ENCODE measurements at regions not wholly inside any gene's neighbourhood (a gene's known extent, or its start where the extent isn't known, plus 50 kb on each side); places are given as distances from the start of the nearest gene placed in this dataset.

DNA sequence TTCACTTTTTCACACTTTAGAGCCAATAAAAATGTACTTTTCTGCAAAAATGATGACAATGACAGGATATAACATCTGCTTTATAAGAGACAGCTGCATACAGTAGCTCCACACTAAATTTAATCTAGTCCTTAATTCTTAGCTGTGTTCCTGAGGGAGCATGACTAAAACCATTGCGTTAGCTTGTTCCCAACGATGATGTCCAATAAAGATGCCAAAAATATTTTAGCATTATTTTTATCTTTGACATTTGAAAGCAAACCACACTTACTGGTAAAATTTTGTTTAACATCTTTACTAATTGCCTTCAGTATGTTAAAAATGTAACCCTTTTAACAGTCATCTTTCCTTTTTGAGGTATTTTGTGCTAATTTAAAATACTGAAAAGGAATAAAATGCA lies 382.7 kb downstream of the CHSY3 start:
- Mint-ChIP-seq H3K27me3 (ENCODE audit: low read depth) (no peaks in the 10 kb centered on the region), H3K36me3 (ENCODE audit: low read depth) (no peaks in the 10 kb centered on the region), H3K4me3 (no peak overlapping the region), H3K27ac (no peak overlapping the region), H3K9me3 (no peaks in the 10 kb centered on the region), H3K4me1 (ENCODE audit: low read depth) (no peaks in the 10 kb centered on the region)

DNA sequence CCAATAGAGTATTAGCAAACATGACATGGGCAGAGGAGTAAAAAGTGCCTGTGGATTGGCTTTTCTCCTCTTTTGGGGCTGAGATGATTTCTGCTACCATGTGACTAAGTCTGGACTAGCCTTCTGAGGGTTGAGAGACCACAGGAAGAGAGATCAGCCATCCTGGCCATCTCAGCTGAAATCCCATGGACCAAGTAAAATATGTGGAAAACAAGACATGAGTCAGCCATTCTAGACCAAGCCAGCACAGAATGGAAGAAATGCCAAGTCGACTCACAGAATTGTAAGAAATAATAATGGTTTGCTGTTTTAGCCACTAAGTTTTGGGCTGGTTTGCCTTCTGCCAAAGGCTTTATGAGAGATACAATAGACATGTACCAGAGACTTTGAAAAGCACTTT lies 377.8 kb downstream of the CHSY3 start:
- Mint-ChIP-seq H3K4me1 (ENCODE audit: low read depth) (no peaks in the 10 kb centered on the region), H3K9me3 (no peaks in the 10 kb centered on the region)

DNA sequence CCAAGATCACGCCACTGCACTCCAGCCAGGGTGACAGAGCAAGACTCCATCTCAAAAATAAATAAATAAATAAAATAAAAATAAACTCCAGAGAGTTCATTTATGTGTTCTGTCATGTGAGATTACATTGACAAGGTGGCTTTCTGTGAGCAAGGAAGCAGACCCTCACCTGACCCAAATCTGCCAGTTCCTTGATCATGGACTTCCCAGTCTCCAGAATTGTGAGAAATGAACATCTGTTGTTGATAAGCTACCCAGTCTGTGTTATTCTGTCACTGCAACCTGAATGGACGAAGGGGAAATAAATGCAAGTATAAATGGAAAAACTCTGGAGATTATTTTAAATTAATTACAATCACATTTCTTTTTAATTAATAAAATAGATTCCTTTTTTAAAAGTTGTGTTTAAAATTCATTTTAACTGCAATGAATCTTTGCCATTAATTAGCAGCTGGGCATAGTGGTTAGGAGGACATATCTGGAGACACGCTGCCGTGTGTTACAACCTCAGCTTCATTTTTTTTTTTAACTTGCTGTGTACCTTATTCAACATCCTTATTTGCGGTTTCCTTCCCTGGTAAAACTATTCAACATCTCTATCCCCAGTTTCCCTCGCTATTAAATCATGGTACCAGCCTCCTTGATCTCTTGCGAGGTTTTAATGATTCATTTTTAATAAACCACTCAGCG lies 376.4 kb downstream of the CHSY3 start:
- Mint-ChIP-seq H3K4me3 (no peak overlapping the region), H3K4me1 (ENCODE audit: low read depth) (no peaks in the 10 kb centered on the region), H3K27me3 (ENCODE audit: low read depth) (no peaks in the 10 kb centered on the region), H3K36me3 (ENCODE audit: low read depth) (no peaks in the 10 kb centered on the region), H3K27ac (no peak overlapping the region), H3K9me3 (no peaks in the 10 kb centered on the region)

More for the DNA sequence above, 377.8 kb downstream of the CHSY3 start:
- no peaks in the 10 kb centered on the region for H3K36me3 Mint-ChIP-seq (ENCODE audit: low read depth)
- H3K4me3 Mint-ChIP-seq: no peak overlapping the region
- H3K27ac Mint-ChIP-seq: no peak overlapping the region
- no peaks in the 10 kb centered on the region for H3K27me3 Mint-ChIP-seq (ENCODE audit: low read depth)

DNA sequence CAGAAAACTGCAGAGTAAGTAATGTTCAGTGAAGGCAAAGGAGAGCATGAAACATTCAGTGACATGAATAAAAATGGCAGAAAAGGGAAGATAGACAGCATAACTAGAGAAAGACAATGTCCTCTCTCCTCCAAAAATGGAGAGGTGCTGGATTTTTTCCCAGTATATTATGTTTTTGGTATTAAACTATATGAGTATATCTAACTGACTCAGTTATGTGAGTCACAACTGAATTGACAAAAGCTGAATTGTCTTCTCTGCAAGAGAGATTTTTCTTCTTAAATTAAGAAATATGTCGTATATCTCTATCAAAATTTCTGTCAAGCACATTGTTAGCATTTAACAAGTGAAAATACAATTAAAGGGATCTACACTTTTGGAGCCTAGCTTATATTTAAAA lies 375.1 kb downstream of the CHSY3 start:
- Mint-ChIP-seq H3K27me3 (ENCODE audit: low read depth) (no peaks in the 10 kb centered on the region), H3K4me1 (ENCODE audit: low read depth) (no peaks in the 10 kb centered on the region), H3K9me3 (no peaks in the 10 kb centered on the region), H3K27ac (no peak overlapping the region), H3K4me3 (no peak overlapping the region), H3K36me3 (ENCODE audit: low read depth) (no peaks in the 10 kb centered on the region)

DNA sequence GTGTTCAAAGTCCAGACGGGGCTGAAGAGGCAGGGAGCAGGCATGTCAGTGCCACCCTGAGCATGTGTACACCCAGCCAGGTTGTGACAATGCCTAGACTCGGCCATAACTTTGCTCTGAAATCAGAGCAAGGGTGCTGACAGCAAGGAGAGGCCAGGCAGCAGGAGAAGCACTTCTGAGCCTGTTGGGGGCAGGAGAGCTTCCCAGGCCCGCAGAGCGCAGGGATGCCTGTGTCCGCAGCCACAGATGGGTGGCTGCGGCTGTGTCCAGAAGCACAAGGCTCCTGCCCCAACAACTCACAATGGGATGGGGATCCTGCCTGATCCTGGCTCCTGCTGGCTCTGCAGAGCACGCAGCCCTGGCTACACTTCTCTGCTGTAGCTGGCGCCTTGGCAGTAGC lies 373.9 kb downstream of the CHSY3 start:
- Mint-ChIP-seq H3K36me3 (ENCODE audit: low read depth) (no peaks in the 10 kb centered on the region), H3K9me3 (no peaks in the 10 kb centered on the region), H3K4me1 (ENCODE audit: low read depth) (no peaks in the 10 kb centered on the region), H3K27ac (no peak overlapping the region), H3K4me3 (no peak overlapping the region), H3K27me3 (ENCODE audit: low read depth) (no peaks in the 10 kb centered on the region)

DNA sequence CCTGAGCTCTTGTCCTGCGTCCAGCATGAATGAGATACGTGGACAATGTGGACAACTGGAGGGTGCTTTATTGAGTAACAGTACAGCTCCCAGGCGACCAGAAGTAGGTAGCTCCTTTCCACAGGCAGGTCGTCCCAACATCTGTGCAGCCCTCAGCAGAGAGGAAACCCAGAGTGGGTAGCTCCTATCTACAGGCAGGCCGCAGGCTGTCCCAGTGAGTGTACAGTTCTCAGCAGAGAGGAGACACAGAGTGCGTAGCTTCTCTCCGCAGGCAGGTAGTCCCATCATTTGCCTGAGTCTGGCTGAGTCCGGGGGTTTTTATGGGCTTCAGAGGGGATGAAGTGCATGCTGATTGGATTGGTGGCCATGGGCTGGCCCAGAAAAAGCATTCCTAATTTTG lies 373.3 kb downstream of the CHSY3 start:
- Mint-ChIP-seq H3K27me3 (ENCODE audit: low read depth) (no peaks in the 10 kb centered on the region), H3K4me1 (ENCODE audit: low read depth) (no peaks in the 10 kb centered on the region)

DNA sequence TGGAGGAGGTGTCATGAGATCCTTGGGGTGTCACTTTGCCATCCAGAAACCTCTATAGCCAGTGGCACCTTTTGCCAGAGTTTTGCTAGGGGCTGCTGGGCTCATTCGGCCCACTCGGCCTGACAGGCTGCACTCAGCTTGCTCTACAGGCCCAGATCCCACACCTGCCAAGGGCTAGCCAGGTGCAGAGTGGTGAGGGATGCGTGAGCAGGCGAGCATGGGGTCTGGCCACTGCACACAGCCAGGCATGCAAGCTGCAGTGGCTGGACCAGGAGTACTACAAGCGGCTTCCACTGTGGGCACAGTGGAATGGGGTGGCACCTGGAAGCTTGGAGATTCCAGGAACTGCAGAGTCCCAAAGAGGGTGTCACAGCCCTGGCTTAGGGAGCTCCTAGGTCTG lies 372.7 kb downstream of the CHSY3 start:
- H3K27me3 Mint-ChIP-seq (ENCODE audit: low read depth): no peaks in the 10 kb centered on the region
- H3K4me3 Mint-ChIP-seq: no peak overlapping the region
- no peak overlapping the region for H3K27ac Mint-ChIP-seq
- no peaks in the 10 kb centered on the region for H3K4me1 Mint-ChIP-seq (ENCODE audit: low read depth)
- no peaks in the 10 kb centered on the region for H3K9me3 Mint-ChIP-seq
- H3K36me3 Mint-ChIP-seq (ENCODE audit: low read depth): no peaks in the 10 kb centered on the region

More for the DNA sequence above, 373.3 kb downstream of the CHSY3 start:
- Mint-ChIP-seq H3K36me3 (ENCODE audit: low read depth) (no peaks in the 10 kb centered on the region), H3K9me3 (no peaks in the 10 kb centered on the region), H3K4me3 (no peak overlapping the region), H3K27ac (no peak overlapping the region)

DNA sequence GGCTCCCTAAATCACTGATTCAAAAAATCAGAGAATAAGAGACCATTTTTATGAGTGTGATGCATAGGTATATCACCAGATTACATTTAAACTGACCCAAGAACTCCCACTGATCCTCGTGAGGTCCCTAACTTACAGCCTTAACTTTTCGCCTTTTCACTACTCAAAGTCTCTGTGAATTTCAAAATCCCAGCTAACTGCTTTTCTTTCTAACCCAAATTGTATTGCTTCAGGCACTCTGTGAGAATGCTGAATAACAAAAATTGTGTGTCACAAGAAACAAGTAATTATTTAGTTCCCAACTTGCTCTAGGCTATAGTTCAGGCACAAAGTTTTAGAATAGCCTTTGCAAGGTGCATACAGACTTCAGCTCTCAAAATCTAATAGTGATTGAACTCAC lies 368.6 kb downstream of the CHSY3 start:
- no peak overlapping the region for H3K4me3 Mint-ChIP-seq
- H3K27ac Mint-ChIP-seq: no peak overlapping the region
- H3K9me3 Mint-ChIP-seq: no peaks in the 10 kb centered on the region
- no peaks in the 10 kb centered on the region for H3K27me3 Mint-ChIP-seq (ENCODE audit: low read depth)
- no peaks in the 10 kb centered on the region for H3K4me1 Mint-ChIP-seq (ENCODE audit: low read depth)
- no peaks in the 10 kb centered on the region for H3K36me3 Mint-ChIP-seq (ENCODE audit: low read depth)

DNA sequence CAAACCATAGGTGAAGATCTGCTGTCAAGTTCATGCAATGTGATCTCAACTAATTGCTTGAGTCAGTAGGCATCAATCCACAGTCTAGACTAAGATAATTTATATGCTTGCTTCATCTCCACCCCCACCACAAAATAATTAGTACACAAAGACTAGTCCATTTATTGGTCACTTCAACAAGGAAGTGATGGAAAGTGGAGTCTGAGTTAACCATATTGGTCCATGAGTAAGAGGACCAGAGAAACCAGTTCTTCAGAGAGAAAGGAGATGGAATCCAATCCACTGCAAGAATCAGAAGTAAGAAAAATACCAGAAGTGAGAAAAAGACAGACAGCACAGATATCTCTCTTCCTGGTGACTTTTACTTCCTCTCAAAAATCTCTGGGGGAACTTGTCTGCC lies 366.5 kb downstream of the CHSY3 start:
- Mint-ChIP-seq H3K27ac (no peak overlapping the region), H3K9me3 (no peaks in the 10 kb centered on the region), H3K4me3 (no peak overlapping the region), H3K4me1 (ENCODE audit: low read depth) (no peaks in the 10 kb centered on the region), H3K27me3 (ENCODE audit: low read depth) (no peaks in the 10 kb centered on the region), H3K36me3 (ENCODE audit: low read depth) (no peaks in the 10 kb centered on the region)

DNA sequence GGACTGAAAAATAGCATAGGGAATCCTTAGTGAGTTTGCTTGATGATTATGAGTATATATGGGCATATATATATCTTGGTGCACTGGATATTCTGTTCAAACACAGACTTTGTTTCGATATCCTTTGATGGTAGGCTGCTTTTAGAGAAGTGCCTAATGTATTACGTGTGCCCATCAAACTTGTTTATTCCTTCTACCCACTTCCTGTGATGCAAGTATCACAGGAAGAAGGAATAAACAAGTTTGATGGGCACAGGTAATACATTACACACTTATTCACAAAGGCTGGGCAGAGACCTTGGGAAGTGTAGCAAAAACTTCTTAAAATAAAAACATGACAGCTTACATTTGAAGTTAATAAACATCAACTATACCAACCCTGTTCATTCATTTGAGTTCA lies 364.2 kb downstream of the CHSY3 start:
- Mint-ChIP-seq H3K27me3 (ENCODE audit: low read depth) (no peaks in the 10 kb centered on the region), H3K4me1 (ENCODE audit: low read depth) (no peaks in the 10 kb centered on the region), H3K36me3 (ENCODE audit: low read depth) (no peaks in the 10 kb centered on the region), H3K27ac (no peak overlapping the region), H3K9me3 (no peaks in the 10 kb centered on the region), H3K4me3 (no peak overlapping the region)

DNA sequence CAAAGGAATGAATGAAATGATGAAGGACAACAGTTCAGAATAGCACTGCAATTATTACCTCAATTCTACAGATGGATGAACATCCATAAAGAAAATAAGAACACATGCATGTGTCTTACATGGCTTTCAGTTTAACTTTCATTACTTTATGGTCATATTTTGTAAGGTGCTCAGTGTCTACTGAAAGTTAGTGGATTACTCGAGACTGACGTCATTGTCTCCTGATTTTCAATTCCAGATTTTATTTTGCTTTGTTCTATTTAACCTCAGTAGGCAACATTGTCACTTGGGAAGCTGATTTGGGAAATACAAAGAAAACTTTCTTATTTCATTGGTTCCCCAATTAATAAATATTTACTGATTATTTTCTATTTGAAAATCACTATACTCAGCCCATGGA lies 363.7 kb downstream of the CHSY3 start:
- Mint-ChIP-seq H3K36me3 (ENCODE audit: low read depth) (no peaks in the 10 kb centered on the region), H3K27me3 (ENCODE audit: low read depth) (no peaks in the 10 kb centered on the region), H3K4me3 (no peak overlapping the region), H3K4me1 (ENCODE audit: low read depth) (no peaks in the 10 kb centered on the region), H3K9me3 (no peaks in the 10 kb centered on the region), H3K27ac (no peak overlapping the region)

DNA sequence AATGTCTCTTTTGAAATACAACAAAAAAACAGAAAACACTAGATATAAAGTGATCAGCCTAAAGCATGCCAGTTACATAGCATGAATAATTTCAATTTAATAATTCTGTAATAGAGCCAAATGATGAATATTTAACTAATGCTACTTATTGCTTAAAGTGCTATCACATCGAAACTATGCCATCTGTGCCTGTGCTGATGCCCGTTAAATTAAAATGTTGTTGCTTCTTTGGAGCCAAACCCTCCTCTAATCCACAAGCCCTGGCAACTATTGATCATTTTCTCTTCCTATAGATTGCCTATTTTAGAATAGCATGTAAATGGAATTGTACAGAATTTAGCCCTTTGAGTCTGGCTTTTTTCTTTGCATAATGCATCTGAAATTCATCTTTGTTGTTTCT lies 356.2 kb downstream of the CHSY3 start:
- no peak overlapping the region for H3K4me3 Mint-ChIP-seq
- no peaks in the 10 kb centered on the region for H3K36me3 Mint-ChIP-seq (ENCODE audit: low read depth)
- H3K27ac Mint-ChIP-seq: no peak overlapping the region
- H3K9me3 Mint-ChIP-seq: peaks cover 4% of the 10 kb centered on the region
- no peaks in the 10 kb centered on the region for H3K4me1 Mint-ChIP-seq (ENCODE audit: low read depth)
- no peaks in the 10 kb centered on the region for H3K27me3 Mint-ChIP-seq (ENCODE audit: low read depth)

DNA sequence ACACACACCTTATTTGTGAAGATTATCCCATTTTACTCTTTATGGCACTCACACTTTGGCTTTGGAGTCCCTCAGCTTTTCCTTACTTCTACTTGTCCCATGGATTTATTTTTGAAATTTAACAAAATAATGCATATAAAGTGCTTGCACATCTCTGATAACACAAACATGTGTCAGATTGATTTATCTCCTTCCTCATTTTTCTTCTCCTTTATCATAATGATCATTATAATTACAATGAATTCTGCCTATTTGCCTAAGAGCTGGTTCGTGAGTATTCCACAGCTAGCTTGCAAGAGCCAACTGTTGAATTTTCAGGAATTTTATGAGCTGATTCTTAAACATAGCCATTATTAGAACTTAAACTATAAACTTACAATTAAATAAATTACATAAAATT lies 347.7 kb downstream of the CHSY3 start:
- no peaks in the 10 kb centered on the region for H3K36me3 Mint-ChIP-seq (ENCODE audit: low read depth)
- H3K9me3 Mint-ChIP-seq: peaks cover 4% of the 10 kb centered on the region
- H3K27me3 Mint-ChIP-seq (ENCODE audit: low read depth): no peaks in the 10 kb centered on the region
- no peaks in the 10 kb centered on the region for H3K4me1 Mint-ChIP-seq (ENCODE audit: low read depth)
- no peak overlapping the region for H3K4me3 Mint-ChIP-seq
- H3K27ac Mint-ChIP-seq: no peak overlapping the region

DNA sequence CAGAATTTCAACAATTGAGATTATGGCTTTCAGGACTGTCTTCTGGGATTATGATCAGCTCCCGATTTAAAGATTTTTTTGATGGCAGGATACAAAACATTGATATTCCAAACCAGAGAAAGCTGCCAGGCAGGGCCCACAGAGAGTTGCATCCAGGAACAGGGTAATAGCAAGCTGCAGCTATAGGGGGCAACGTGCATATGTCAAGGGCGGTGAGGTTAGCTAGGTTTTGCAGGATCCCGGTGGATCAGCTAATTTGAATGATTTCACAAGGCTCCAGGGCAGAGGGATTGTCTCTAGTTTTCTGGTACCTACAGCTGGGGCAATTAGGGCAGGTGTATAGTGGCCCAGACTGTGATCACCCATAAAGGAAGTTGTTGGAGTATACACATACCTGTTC lies 339.4 kb downstream of the CHSY3 start:
- H3K4me3 Mint-ChIP-seq: no peak overlapping the region
- no peaks in the 10 kb centered on the region for H3K36me3 Mint-ChIP-seq (ENCODE audit: low read depth)
- no peaks in the 10 kb centered on the region for H3K4me1 Mint-ChIP-seq (ENCODE audit: low read depth)
- no peaks in the 10 kb centered on the region for H3K9me3 Mint-ChIP-seq
- no peaks in the 10 kb centered on the region for H3K27me3 Mint-ChIP-seq (ENCODE audit: low read depth)
- H3K27ac Mint-ChIP-seq: no peak overlapping the region

DNA sequence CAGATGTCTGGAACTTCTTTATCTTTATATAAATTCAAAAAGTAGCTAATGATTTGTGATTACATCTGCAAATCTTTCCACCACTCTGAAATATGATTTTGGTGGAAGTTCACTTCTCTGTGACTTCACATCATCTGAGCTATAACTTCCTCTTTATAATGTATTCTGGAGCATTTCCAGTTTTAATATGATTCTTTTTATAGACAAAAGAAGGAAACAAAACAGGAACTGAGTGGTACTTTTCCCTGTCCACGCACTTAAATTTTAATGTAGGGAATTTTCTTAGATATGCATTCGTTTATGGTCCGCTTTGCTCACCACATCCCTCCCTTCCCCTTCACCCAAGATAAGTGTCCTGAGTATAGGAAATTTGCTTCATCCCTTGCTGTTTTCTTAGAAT lies 333.5 kb downstream of the CHSY3 start:
- Mint-ChIP-seq H3K27me3 (ENCODE audit: low read depth) (no peaks in the 10 kb centered on the region), H3K4me3 (no peak overlapping the region), H3K9me3 (peaks cover 6% of the 10 kb centered on the region), H3K4me1 (ENCODE audit: low read depth) (no peaks in the 10 kb centered on the region), H3K27ac (no peak overlapping the region), H3K36me3 (ENCODE audit: low read depth) (no peaks in the 10 kb centered on the region)

All from T-helper 1 cell treated with Interleukin-12 subunit alpha and Interleukin-12 subunit beta and Interleukin-4 antibody, amounts not matched to agents 30 μg/mL and 1 μg/mL, for 36 hours (primary cell).